Keratinocyte (primary cell): ENCODE measurements at regions not wholly inside any gene's neighbourhood (a gene's known extent, or its start where the extent isn't known, plus 50 kb on each side); places are given as distances from the start of the nearest gene placed in this dataset.
A peak's percentile ranks its signal among the peaks of the same experiment; 100 is the strongest.

Experiments
- DNase-seq: peaks from one replicate; pipeline ENCODE4 v3.0.0-alpha.2; 2011; ENCODE audit warnings: low read depth, missing footprints, low spot score
- FAIRE-seq: peaks from 2 replicates; lab custom pipeline; 2011; peaks lifted over from hg19 to GRCh38; lab: Jason Lieb, UNC
- H2AFZ ChIP-seq: 2 replicates; pipeline ENCODE4 v1.6.0; 2012; ENCODE audit warnings: low read length, control low read depth, inconsistent platforms; ENCODE audit not compliant: control insufficient read depth
- H3K27ac ChIP-seq: 2 replicates; pipeline ENCODE4 v1.5.1; 2011; ENCODE audit warnings: low read length; ENCODE audit not compliant: control insufficient read depth, insufficient read depth
- H3K27me3 ChIP-seq: 3 replicates; pipeline ENCODE4 v1.6.0; 2011; ENCODE audit warnings: low read length; ENCODE audit not compliant: control insufficient read depth, insufficient read depth; ENCODE audit errors: extremely low read depth
- H3K36me3 ChIP-seq, 2 experiments: 2 replicates in 1 of 2; 3 replicates in 1 of 2; pipeline ENCODE4 v1.5.1; 2011; ENCODE audit warnings: low read length in 2 of 2, mild to moderate bottlenecking in 1 of 2; ENCODE audit not compliant: control insufficient read depth in 2 of 2, insufficient read depth in 2 of 2; ENCODE audit errors: extremely low read depth in 1 of 2
- H3K4me1 ChIP-seq: 3 replicates; pipeline ENCODE4 v1.5.1; 2011; ENCODE audit warnings: low read length; ENCODE audit not compliant: control insufficient read depth, insufficient read depth; ENCODE audit errors: extremely low read depth
- H3K4me2 ChIP-seq: 3 replicates; pipeline ENCODE4 v1.6.0; 2011; ENCODE audit warnings: low read depth, low read length; ENCODE audit not compliant: control insufficient read depth, insufficient read depth; ENCODE audit errors: extremely low read depth
- H3K4me3 ChIP-seq, 3 experiments: fragments of 200-600 bp in 1 of 3; sonication (generic) in 1 of 3; 2 replicates in 2 of 3; 3 replicates in 1 of 3; pipeline ENCODE4 v1.5.1; 2011 to 2016; ENCODE audit warnings: low read length in 3 of 3, mild to moderate bottlenecking in 3 of 3, control low read depth in 2 of 3, inconsistent platforms in 1 of 3, low read depth in 1 of 3, mixed read lengths in 1 of 3, mixed run types in 1 of 3, moderate library complexity in 1 of 3; ENCODE audit not compliant: control insufficient read depth in 2 of 3, insufficient read depth in 2 of 3; ENCODE audit errors: extremely low read depth in 1 of 3
- H3K79me2 ChIP-seq: 2 replicates; pipeline ENCODE4 v1.6.0; 2012; ENCODE audit warnings: low read length; ENCODE audit not compliant: control insufficient read depth, insufficient read depth
- H3K9ac ChIP-seq: 3 replicates; pipeline ENCODE4 v1.6.0; 2011; ENCODE audit warnings: low read length; ENCODE audit not compliant: control insufficient read depth, insufficient read depth; ENCODE audit errors: extremely low read depth
- H3K9me1 ChIP-seq: 3 replicates; pipeline ENCODE4 v1.6.0; 2011; ENCODE audit warnings: low read length; ENCODE audit not compliant: control insufficient read depth, insufficient read depth; ENCODE audit errors: extremely low read depth
- H3K9me3 ChIP-seq: 2 replicates; pipeline ENCODE4 v1.5.1; 2012; ENCODE audit warnings: low read depth, low read length; ENCODE audit not compliant: control insufficient read depth
- H4K20me1 ChIP-seq: 3 replicates; pipeline ENCODE4 v1.6.0; 2011; ENCODE audit warnings: low read length; ENCODE audit not compliant: control insufficient read depth, insufficient read depth; ENCODE audit errors: extremely low read depth
- CTCF ChIP-seq, 3 experiments: IDR thresholded peaks in 1 of 3; conservative IDR thresholded peaks in 1 of 3; optimal IDR thresholded peaks in 1 of 3; 2 replicates in 2 of 3; 3 replicates in 1 of 3; pipeline versions ENCODE3 to v1.5.1; 2011; ENCODE audit warnings: low read length in 3 of 3, mild to moderate bottlenecking in 3 of 3, moderate library complexity in 2 of 3, control low read depth in 1 of 3, inconsistent platforms in 1 of 3; ENCODE audit not compliant: insufficient read depth in 2 of 3; ENCODE audit errors: extremely low read depth in 1 of 3
- EZH2 ChIP-seq: IDR thresholded peaks from one replicate; pipeline ENCODE4 v1.6.1; 2012; ENCODE audit warnings: inconsistent platforms, mild to moderate bottlenecking, low read length, moderate library complexity
- dilution Hi-C: fragments of 300-500 bp; cut with MboI; formaldehyde crosslinking; loops from one replicate; pipeline ENCODE4 v1.7.0; 2020; ENCODE audit warnings: low sequenced_read_pairs; ENCODE audit not compliant: extremely low pct_ligation_motif_present

- peaks cover 4% of the 10 kb centered on the region for H3K4me1 ChIP-seq
- no peak overlapping the region for H3K4me2 ChIP-seq
- no peak overlapping the region for H3K27ac ChIP-seq
- no peaks in the 10 kb centered on the region for H4K20me1 ChIP-seq
- no peak overlapping the region for H2AFZ ChIP-seq
- no peaks in the 10 kb centered on the region for H3K36me3 ChIP-seq
- DNase-seq (no peak), FAIRE-seq (no peak)
- dilution Hi-C loops: no loop called here
- no peak overlapping the region for H3K4me3 ChIP-seq
- H3K79me2 ChIP-seq: no peaks in the 10 kb centered on the region
- no peaks in the 10 kb centered on the region for H3K27me3 ChIP-seq
- no peak overlapping the region for H3K9ac ChIP-seq
- H3K9me1 ChIP-seq: no peaks in the 10 kb centered on the region
- TF ChIP-seq CTCF (optimal IDR thresholded peaks at IDR 0.05 in 1 of 3, IDR thresholded peaks at IDR 0.05 in 1 of 3, conservative IDR thresholded peaks at IDR 0.05 in 1 of 3; ENCODE audit: extremely low read depth in 1 of 3, insufficient read depth in 2 of 3, low read length in 3 of 3) (no peak), EZH2 (no peak)
- H3K9me3 ChIP-seq: no peaks in the 10 kb centered on the region
Observed at GRCh38 chr2:212728717-212729116, 190.1 kb upstream of the ERBB4 start.

GRCh38 chr2:212727751-212728150 lies 189.1 kb upstream of the ERBB4 start:
- no peak overlapping the region for H2AFZ ChIP-seq
- DNase-seq (no peak), FAIRE-seq (peak; percentile 32)
- no peaks in the 10 kb centered on the region for H4K20me1 ChIP-seq
- no peaks in the 10 kb centered on the region for H3K9me3 ChIP-seq
- peaks cover 12% of the 10 kb centered on the region for H3K4me1 ChIP-seq
- H3K36me3 ChIP-seq: no peaks in the 10 kb centered on the region
- TF ChIP-seq EZH2 (no peak), CTCF (optimal IDR thresholded peaks at IDR 0.05 in 1 of 3, IDR thresholded peaks at IDR 0.05 in 1 of 3, conservative IDR thresholded peaks at IDR 0.05 in 1 of 3; ENCODE audit: extremely low read depth in 1 of 3, insufficient read depth in 2 of 3, low read length in 3 of 3) (no peak)
- H3K27me3 ChIP-seq: no peaks in the 10 kb centered on the region
- no peak overlapping the region for H3K4me3 ChIP-seq
- no peaks in the 10 kb centered on the region for H3K79me2 ChIP-seq
- dilution Hi-C loops: no loop called here
- H3K9me1 ChIP-seq: no peaks in the 10 kb centered on the region
- no peak overlapping the region for H3K9ac ChIP-seq
- no peak overlapping the region for H3K4me2 ChIP-seq
- H3K27ac ChIP-seq: no peak overlapping the region
